A673 (cell line): ENCODE measurements at regions not wholly inside any gene's neighbourhood (a gene's known extent, or its start where the extent isn't known, plus 50 kb on each side); places are given as distances from the start of the nearest gene placed in this dataset.

Source experiments
- CTCF ChIP-seq: fragments of 300-800, 200-600 bp; sonication (generic); conservative IDR thresholded peaks from 2 replicates; pipeline ENCODE4 v1.5.1; 2017; ENCODE audit warnings: low read depth, mild to moderate bottlenecking, antibody characterized with exemption, low read length, moderate library complexity, mixed read lengths
- EZH2 ChIP-seq: fragments of 200-600 bp; sonication (generic); IDR thresholded peaks from 2 replicates; pipeline ENCODE4 v1.6.1; 2017; ENCODE audit warnings: borderline replicate concordance, low read depth, mild to moderate bottlenecking, mixed read lengths, antibody characterized with exemption, low read length; ENCODE audit not compliant: poor library complexity, severe bottlenecking

- TF ChIP-seq CTCF (no peak), EZH2 (no peak)
These were observed 433.8 kb upstream of the TOM1L1 start for GRCh38 chr17:54466875-54467274.
